HG03159 (cell line): ENCODE measurements at regions not wholly inside any gene's neighbourhood (a gene's known extent, or its start where the extent isn't known, plus 50 kb on each side); places are given as distances from the start of the nearest gene placed in this dataset.

Experiments used
- ATAC-seq: cut with Tn5 transposase; IDR thresholded peaks from one replicate; pipeline ENCODE4 v1.9.1; 2021; ENCODE audit warnings: mild to moderate bottlenecking, moderate library complexity; ENCODE audit not compliant: unreplicated experiment

- ATAC-seq = no peak
These were observed 130.5 kb upstream of the MCTP2 start for GRCh38 chr15:94100863-94101262.

DNA sequence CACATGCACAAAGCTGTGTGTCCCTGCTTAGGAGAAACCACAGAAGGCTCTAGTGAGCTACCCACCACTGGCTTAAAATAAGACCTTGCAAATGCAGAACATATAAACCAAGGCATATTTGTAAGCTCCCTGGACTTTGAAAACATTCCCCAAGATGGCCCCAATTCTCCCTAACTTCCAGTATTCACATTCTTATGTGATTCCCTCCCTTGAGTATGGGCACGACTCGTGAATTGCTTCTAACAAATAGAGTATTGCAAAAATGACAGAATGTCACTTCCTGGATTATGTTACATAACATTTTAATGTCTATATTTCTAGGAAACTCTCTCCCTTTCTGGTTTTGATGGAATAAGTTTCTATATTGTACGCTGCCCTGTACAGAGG, 131.8 kb upstream of the MCTP2 start:
- ATAC-seq = no peak

DNA sequence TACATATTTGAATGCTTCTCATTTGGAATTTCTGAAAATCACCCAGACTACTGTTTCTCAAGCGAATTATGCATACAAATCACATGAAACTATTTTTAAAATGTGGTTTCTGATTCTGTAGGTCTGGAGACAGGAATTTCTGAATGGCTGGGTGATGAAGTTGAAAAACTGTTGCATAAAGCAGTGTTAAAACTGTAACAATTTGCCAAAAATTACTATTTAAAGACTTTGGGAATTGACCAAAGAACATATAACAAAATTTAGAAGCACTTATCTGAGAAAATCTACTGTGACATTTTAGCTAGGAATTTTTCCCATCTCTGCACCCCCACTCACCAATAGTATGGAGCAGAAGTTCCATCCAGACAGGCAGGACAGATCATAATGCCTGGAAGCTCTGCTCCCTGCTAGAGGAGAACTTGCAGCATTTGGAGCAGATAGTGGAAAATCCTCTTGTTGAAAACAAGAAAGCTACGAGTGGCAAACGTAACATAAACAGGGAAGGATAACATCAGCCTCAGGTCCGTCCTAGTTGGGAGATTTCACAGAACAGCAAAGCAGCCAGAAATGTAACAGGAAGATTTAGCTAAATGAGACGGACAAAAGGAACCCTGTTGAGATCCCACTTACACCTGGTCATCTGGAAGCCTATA, 132.3 kb upstream of the MCTP2 start:
- ATAC-seq = no peak

DNA sequence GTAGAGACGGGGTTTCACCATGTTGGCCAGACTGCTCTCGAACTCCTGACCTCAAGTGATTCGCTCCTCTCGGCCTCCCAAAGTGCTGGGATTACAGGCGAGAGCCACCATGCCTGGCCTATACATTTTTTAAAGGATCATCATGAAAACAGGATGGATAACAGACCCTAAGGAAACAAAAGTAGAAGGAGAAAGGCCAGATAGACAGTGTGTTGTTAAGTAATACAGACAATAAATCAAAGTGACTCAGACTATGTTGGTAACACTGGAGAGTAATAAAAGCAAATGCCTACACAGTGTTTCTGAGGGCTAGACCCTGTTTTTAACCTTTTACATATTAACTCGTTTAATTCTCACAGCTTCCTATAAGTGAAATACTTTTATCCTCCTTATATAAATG, 133.8 kb upstream of the MCTP2 start:
- ATAC-seq = no peak

DNA sequence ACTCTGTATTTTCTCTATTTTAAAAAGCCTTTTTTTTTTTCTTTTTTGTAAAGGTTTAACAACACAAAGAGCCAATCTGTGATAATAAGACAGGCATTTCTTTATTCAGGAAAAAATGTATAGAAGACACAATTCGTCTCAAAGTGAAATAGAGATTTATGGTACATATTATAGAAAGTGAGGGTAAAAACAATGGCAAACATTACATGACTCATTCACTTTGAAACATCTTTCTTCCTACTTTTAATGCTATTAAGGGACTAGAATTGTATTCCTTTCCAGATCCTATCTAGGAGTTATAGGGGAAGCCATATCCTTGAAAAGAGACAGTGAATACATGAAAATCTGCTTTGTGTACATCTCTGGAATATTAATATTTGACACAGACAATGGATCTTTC, 137.1 kb upstream of the MCTP2 start:
- no peak for ATAC-seq

- no peak for ATAC-seq
These were observed 145.0 kb upstream of the MCTP2 start for GRCh38 chr15:94086341-94086740.

DNA sequence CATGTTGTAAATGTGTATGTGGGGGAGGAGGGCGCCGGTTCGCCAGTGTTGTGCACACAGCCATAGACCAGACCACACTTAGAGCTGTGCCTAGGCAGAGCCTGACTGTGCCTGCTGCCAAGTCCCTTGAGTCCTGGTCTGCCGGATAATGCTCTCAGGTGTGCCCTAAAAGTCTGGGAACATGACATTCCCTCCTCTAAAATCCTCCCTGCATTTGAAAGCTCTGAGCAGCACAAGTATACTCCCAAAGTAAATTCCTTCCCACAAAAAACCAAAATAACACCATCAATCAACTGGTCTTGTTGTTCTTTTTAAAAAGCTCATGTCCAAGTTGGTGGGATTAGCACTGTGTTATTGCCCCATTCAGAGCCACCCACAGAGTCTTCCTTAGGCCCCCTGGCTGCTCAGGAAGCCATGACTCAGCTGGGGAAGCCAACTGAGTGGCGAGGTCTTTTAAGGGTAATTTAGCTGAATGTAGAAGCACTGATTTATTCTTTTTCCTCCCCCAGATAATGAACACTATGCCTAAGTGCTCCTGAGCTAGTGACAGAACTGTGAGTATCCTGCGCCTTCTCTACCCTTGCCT, 147.8 kb upstream of the MCTP2 start:
- ATAC-seq = no peak

GRCh38 chr15:94081829-94082228, 149.5 kb upstream of the MCTP2 start:
- ATAC-seq = no peak

DNA sequence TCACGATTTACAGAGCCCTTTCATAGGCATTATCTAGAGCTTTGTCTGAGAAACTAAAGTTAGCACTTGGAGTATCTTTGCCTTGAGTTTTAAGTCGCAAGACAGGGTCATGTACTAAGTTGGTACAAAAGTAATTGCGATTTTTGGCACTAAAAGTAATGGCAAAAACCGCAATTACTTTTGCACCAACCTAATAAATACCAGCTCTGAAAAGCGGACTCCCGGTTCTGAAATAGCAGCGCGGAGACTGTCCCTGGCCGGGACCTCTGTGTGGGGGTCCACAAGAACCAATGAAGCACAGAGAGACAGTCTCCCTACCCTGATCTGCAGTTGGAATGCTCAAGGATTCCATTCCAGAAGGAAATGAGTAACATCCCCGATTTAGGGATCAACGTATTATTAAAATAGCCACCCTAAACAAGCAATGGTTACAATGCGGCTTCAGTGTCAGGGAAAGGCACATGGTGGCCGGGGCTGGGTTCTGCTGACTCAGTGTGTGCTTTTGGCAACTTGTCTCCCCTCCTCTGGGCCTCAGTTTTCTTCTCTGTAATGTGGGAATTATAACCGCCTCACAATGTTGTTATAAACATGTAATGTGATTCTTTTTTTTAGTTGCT, 150.3 kb upstream of the MCTP2 start:
- ATAC-seq = no peak

GRCh38 chr15:94080416-94080815, 150.9 kb upstream of the MCTP2 start:
- no peak for ATAC-seq

- no peak for ATAC-seq
These were observed 151.4 kb upstream of the MCTP2 start for GRCh38 chr15:94079968-94080367.

DNA sequence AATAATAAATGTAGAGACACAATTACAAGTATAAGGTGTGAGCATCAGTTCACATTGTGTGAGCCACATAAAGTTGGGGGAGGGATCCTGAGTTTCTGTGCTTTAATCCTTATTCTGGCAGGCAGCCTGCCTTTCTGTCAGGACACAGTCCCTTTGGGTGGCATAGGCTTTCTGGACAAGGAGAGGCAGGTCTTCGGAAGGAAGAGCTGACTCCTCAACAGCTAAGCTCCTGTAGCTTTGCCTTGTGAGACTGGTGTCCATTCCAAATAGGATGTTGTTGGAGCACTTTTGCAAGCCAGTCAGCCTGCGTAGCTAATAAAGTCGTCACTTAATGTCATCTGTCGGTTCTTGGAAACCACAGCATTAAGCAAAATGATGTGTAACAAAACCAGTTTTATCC, 151.9 kb upstream of the MCTP2 start:
- no peak for ATAC-seq

DNA sequence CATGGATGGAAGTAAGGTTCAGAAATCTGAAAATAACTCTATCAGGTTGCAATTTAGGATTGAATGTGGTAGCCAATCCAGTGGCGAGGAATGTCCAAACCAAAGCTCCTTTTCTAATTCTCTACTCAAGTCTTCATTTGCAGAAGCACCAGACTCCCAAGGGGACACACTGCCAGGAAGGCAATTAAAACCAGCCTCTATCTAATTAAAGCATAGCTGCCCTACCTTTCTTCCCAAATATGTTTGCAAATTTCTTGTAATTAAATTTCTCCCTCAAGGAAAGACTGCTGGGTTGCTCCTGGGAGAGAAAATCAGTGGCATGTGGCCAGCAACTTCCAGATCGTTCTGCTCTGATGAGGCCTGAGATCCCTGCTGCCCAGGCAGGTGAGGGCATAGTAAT, 153.4 kb upstream of the MCTP2 start:
- ATAC-seq = no peak

GRCh38 chr15:94075349-94075748, 156.0 kb upstream of the MCTP2 start:
- ATAC-seq = no peak

GRCh38 chr15:94070356-94071295, 160.7 kb upstream of the MCTP2 start:
- no peak for ATAC-seq

DNA sequence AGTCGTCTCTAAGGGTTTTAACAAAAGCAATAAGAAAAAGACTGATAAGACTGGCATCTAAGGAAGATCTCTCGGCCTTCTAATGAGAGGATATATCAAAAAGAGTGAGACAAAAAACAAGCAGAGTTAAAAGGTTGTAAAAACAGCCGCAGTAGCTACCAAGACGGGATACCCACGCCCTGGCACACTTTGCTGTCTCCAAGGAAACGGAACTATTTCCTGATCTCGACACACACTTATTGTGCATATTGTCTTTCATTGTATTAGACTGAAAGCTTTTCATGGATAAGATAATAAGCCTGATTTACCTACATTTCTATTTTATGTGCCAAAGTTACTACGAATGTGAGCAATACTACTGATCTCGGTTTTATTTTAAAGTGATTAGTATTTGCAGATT, 161.5 kb upstream of the MCTP2 start:
- no peak for ATAC-seq

DNA sequence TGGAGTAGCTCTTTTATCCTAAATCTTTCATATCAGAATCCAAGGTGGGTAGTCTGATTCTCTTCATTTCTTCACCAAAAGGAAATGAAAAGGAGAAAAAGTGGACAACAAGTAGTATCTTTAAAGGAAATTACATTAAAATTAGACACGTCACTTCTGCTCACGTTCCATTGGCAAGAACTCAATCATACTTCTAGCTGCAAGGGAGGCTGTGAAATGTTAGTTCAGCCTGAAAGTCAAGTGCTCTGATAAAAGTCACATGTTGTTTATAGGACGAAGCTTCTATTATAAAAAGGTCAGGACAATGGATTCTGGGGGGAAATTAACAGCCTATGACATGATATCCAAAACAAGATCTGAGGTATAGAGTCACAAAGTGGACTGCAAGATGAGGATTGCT, 164.6 kb upstream of the MCTP2 start:
- ATAC-seq = no peak

DNA sequence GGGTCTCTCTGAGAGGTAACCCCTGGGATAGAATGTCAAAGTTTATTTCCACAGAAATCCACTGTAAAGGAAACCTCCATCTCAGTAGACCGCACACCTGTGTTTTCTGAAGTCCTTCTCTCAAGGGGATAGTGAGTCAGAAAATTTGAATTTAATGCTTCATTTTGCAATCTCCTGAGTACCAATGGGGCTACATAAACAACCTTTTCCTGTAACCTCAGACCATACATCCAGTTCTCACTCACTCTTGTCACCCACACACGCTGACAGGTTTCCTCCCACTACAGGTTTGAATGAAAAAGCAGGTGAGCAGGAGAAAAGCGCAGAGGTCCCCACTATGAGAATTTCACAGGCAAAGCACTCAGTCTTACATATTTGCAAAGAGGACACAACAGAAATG, 165.3 kb upstream of the MCTP2 start:
- no peak for ATAC-seq

- ATAC-seq = no peak
These were observed 166.6 kb upstream of the MCTP2 start for GRCh38 chr15:94064676-94065313.

GRCh38 chr15:94061041-94061440, 170.3 kb upstream of the MCTP2 start:
- ATAC-seq = no peak

GRCh38 chr15:94059013-94059587, 172.3 kb upstream of the MCTP2 start:
- ATAC-seq = no peak
